ENCODE measurements at regions not wholly inside any gene's neighbourhood (a gene's known extent, or its start where the extent isn't known, plus 50 kb on each side); places are given as distances from the start of the nearest gene placed in this dataset.

DNA sequence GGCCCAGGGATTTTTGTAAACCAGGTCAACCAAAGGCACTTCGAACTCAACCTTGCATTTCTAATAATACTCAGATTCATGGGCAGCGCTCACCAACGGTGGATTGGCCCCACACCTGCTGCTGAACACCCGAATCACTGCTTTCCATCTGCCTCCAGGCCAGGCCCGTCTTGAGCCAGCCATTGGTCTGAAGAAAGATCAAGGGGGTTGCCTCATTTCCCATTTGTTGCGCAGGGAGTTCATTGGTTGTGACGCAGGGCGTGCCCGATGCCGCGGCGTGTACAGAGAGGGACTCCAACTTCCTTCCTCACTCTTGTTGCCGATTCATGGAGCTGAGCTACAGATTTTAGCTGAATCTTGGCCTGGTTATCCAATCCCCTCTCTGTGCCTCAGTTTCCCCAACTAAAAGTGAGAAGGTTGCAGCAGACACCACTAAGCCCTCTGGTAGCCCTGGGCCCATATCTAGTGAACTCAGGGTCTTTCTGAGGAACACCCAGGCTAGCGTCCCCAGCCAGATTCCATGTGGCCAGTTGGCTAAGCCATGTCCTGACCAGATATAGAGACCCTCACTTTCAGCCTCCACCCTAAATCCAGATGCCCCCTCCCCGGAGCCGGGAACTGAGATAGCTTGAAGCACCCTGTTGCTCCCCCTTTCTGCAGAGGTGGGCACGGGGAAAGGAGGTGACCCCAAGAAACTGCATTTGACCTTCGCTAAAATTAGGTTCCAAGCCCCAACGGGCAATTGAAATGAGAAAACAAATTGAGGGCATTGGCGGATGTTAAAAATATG is 60.9 kb upstream of the HPCAL1 start:
- H3K36me3 ChIP-seq, result no peaks in the 10 kb centered on the region
- no peaks in the 10 kb centered on the region for H3K27me3 ChIP-seq
- H3K4me3 ChIP-seq, result no peak overlapping the region
- no peak for DNase-seq (ENCODE audit: extremely low spot score in 2 of 2)
- H3K27ac ChIP-seq, result no peak overlapping the region
- intact Hi-C loops (cut with DNase I), result no loop called here
- no peaks in the 10 kb centered on the region for H3K9me3 ChIP-seq
- no peak for TF ChIP-seq POLR2AphosphoS5 (IDR thresholded peaks at IDR 0.05; ENCODE audit: insufficient read depth in 1 of 2, low read depth in 1 of 2)
- TF ChIP-seq POLR2A (IDR thresholded peaks at IDR 0.05), result no peak
- peaks cover 3% of the 10 kb centered on the region for H3K4me1 ChIP-seq

- intact Hi-C loops (cut with DNase I), result no loop called here
- Histone ChIP-seq H3K36me3 (no peaks in the 10 kb centered on the region), H3K4me1 (peaks cover under 1% of the 10 kb centered on the region), H3K27me3 (no peaks in the 10 kb centered on the region), H3K9me3 (no peaks in the 10 kb centered on the region), H3K4me3 (no peak overlapping the region), H3K27ac (no peak overlapping the region)
- DNase-seq (ENCODE audit: extremely low spot score in 2 of 2), result no peak
- TF ChIP-seq, protein P1, sequence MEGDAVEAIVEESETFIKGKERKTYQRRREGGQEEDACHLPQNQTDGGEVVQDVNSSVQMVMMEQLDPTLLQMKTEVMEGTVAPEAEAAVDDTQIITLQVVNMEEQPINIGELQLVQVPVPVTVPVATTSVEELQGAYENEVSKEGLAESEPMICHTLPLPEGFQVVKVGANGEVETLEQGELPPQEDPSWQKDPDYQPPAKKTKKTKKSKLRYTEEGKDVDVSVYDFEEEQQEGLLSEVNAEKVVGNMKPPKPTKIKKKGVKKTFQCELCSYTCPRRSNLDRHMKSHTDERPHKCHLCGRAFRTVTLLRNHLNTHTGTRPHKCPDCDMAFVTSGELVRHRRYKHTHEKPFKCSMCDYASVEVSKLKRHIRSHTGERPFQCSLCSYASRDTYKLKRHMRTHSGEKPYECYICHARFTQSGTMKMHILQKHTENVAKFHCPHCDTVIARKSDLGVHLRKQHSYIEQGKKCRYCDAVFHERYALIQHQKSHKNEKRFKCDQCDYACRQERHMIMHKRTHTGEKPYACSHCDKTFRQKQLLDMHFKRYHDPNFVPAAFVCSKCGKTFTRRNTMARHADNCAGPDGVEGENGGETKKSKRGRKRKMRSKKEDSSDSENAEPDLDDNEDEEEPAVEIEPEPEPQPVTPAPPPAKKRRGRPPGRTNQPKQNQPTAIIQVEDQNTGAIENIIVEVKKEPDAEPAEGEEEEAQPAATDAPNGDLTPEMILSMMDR (IDR thresholded peaks at IDR 0.05), result no peak
- no peak for TF ChIP-seq POLR2A (IDR thresholded peaks at IDR 0.05)
- no peak for TF ChIP-seq POLR2AphosphoS5 (IDR thresholded peaks at IDR 0.05; ENCODE audit: insufficient read depth in 1 of 2, low read depth in 1 of 2)
These were observed 60.3 kb upstream of the HPCAL1 start for GRCh38 chr2:10242451-10242850.

DNA sequence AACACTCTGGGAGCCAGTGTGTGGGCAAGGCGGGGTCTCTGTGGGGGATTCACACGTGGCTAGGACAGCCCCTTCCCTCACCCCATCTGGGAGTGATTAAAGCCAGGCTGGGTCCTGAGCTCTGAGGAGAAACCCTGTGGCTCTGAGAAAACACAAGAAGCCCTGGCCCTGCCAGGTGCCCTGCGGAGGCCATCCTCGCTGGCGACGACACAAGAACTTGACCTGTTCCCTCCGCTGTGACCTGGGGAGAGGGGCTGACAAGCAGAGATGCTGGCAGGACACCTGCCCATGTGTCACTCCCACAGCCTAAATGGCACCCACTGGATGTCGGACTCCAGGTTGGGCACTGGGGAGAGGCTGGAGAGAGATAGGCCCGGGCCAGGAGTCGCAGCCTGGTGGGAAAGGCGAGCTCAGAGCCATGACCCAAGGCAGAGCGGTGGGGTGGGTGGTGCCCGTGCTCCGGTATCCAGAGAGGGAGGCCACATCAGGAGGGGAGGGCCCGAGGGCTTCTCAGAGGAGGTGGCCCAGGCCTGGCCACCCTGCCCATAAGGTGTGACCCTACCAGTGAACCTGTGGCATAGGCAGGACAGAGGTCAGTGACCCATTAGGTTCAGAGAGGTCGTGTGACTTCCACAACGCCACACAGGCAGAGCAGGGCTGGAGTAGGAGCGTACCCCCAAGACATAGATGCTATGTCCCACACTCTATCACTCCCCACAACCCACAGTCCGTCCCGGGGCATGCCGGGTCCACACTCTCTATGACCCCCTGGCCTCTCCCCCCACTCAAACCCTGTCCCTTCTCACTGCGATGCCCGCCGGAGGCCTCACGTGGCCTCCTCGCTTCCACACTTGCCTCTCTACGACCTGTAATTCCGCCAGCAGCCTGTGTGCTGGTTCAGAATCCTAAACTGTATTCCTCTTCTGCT is 59.4 kb upstream of the HPCAL1 start:
- no peak for TF ChIP-seq POLR2AphosphoS5 (IDR thresholded peaks at IDR 0.05; ENCODE audit: insufficient read depth in 1 of 2, low read depth in 1 of 2)
- TF ChIP-seq POLR2A (IDR thresholded peaks at IDR 0.05), result no peak
- TF ChIP-seq, protein P1 (IDR thresholded peaks at IDR 0.05), result no peak
- H3K4me3 ChIP-seq, result no peak overlapping the region
- no peaks in the 10 kb centered on the region for H3K36me3 ChIP-seq
- intact Hi-C loops (cut with DNase I), result no loop called here
- no peak for DNase-seq (ENCODE audit: extremely low spot score in 2 of 2)
- H3K27ac ChIP-seq, result no peak overlapping the region
- H3K4me1 ChIP-seq, result no peaks in the 10 kb centered on the region
- no peaks in the 10 kb centered on the region for H3K27me3 ChIP-seq
- H3K9me3 ChIP-seq, result no peaks in the 10 kb centered on the region

- H3K27ac ChIP-seq, result no peak overlapping the region
- H3K36me3 ChIP-seq, result no peaks in the 10 kb centered on the region
- no peak for TF ChIP-seq POLR2A (IDR thresholded peaks at IDR 0.05)
- TF ChIP-seq, protein P1 (IDR thresholded peaks at IDR 0.05), result no peak
- TF ChIP-seq POLR2AphosphoS5 (IDR thresholded peaks at IDR 0.05; ENCODE audit: insufficient read depth in 1 of 2, low read depth in 1 of 2), result no peak
- intact Hi-C loops (cut with DNase I), result no loop called here
- no peak overlapping the region for H3K4me3 ChIP-seq
- no peaks in the 10 kb centered on the region for H3K4me1 ChIP-seq
- H3K27me3 ChIP-seq, result no peaks in the 10 kb centered on the region
- no peak for DNase-seq (ENCODE audit: extremely low spot score in 2 of 2)
- H3K9me3 ChIP-seq, result no peaks in the 10 kb centered on the region
These were observed 58.8 kb upstream of the HPCAL1 start for GRCh38 chr2:10243926-10244270.

DNA sequence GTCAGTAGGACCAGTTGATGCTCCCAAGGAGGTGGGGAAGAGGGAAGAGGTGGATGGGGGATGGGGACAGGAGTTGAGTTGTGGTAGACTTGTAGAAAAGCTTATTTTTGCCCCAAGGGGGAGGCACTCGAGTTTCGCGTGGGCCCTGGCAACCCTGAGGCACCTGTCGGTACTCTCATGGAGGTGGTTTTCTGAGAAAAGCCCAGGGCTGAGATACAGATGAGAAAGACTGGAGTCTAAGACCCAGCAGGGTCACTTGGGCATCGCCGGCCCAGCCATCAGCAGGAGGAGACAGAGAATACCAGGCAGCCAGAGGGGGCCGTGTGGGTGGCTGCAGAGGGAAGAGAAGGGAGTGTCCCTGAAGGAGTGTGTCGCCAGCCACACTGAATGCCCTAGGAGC is 57.7 kb upstream of the HPCAL1 start:
- Histone ChIP-seq H3K36me3 (no peaks in the 10 kb centered on the region), H3K27ac (no peak overlapping the region), H3K4me3 (no peak overlapping the region), H3K27me3 (no peaks in the 10 kb centered on the region), H3K9me3 (no peaks in the 10 kb centered on the region), H3K4me1 (no peaks in the 10 kb centered on the region)
- TF ChIP-seq POLR2AphosphoS5 (IDR thresholded peaks at IDR 0.05; ENCODE audit: insufficient read depth in 1 of 2, low read depth in 1 of 2), result no peak
- no peak for TF ChIP-seq POLR2A (IDR thresholded peaks at IDR 0.05)
- TF ChIP-seq, protein P1 (IDR thresholded peaks at IDR 0.05), result no peak
- intact Hi-C loops (cut with DNase I), result no loop called here
- DNase-seq (ENCODE audit: extremely low spot score in 2 of 2), result no peak
